ENCODE measurements at regions not wholly inside any gene's neighbourhood (a gene's known extent, or its start where the extent isn't known, plus 50 kb on each side); places are given as distances from the start of the nearest gene placed in this dataset.
"Not testable (repeated sequence)": the region's sequence is repeated elsewhere in the genome, so short reads cannot be mapped to it uniquely, and the experiment has no call there.

- no peak for DNase-seq (ENCODE audit: low spot score)
These were observed 234.8 kb upstream of the ARPP21 start for GRCh38 chr3:35404571-35404970.

GRCh38 chr3:35408882-35409281 is 230.4 kb upstream of the ARPP21 start:
- DNase-seq (ENCODE audit: low spot score): no peak

DNA sequence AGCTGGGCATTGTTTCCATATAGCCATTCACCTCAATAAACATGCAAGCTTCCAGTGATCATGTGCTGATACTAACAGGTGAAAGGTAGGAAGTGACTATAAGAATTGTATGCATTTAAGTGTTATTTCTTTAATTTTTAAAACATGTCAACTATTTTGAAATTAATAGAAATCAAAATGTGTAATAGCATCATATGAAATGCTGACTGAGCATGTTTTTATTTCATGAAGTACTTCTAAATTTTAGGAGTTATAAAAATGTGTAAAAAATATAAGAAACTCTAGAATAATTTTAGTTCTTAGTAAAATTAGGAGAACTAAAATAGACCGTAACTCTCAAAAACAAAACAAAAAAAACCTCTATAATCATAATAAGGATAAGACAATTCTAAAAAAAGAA is 229.3 kb upstream of the ARPP21 start:
- no peak for DNase-seq (ENCODE audit: low spot score)

GRCh38 chr3:35413483-35413882 is 225.8 kb upstream of the ARPP21 start:
- no peak for DNase-seq (ENCODE audit: low spot score)

DNA sequence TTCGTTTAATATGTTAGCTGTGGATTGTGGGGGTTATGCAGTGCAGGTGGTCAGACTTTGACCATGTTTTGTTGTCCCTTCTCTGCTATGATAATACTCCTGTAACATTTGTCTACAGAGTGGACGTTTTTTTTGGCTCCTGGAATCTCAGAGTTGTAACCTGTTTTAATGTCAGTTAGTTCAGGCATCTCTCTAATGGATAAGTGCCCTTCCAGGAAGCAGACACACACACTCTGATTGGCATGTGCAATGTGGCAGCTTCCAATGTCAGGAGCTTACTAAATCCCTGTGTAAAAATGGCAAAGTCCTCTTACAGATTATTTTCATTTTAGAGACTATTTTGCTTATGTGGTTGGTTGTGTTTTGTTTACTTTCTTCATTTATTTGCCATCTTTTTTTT is 222.2 kb upstream of the ARPP21 start:
- DNase-seq (ENCODE audit: low spot score): no peak

GRCh38 chr3:35422101-35422500 is 217.2 kb upstream of the ARPP21 start:
- no peak for DNase-seq (ENCODE audit: low spot score)

- no peak for DNase-seq (ENCODE audit: low spot score)
These were observed 216.3 kb upstream of the ARPP21 start for GRCh38 chr3:35422836-35423601.

DNA sequence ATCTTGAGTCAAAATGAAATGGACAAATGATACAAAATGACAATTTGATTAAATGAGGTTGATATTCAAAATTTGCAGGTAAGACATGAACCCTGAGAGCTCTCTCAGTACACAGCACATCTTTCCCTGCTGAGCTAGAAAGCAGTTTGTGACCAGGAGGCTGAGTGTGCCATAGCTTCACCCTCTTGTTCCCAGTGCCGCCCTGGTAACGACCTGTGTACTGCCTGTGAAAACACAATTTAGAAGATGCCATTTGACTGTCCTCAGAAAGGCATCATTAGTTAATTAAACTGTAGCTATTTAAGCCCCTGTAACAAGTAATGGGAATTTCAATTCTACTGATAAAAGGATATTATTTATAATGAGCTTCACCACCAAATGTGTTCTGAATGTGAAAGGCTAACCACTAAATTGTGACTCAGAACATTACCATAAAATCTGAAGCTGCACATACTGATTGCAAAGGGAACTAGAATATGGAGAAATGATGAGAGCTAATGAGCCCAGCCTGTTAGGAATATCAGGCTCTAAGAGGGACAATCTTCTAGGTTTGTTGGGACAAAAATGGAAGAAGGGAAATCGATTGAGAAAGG is 212.9 kb upstream of the ARPP21 start:
- DNase-seq (ENCODE audit: low spot score): no peak

GRCh38 chr3:35437381-35437780 is 201.9 kb upstream of the ARPP21 start:
- no peak for DNase-seq (ENCODE audit: low spot score)

DNA sequence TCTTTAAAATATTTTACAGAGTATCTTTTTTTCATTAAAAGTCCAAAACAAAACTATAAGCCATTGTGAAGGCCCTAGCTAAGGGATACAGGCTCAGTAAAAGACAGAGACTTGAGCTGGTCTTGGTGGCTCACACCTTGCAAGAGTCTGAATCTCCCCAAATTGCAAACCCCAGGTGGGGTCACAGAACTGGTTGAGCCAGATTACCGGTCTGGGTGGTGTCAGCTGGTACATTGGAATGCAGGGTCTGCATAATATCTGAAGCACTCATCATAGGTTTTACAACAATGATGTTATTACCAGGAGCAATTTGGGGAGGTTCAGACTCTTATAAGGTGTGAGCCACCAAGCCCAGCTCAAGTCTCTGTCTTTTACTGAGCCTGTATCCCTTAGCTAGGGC is 201.2 kb upstream of the ARPP21 start:
- DNase-seq (ENCODE audit: low spot score): no peak

- no peak for DNase-seq (ENCODE audit: low spot score)
These were observed 199.7 kb upstream of the ARPP21 start for GRCh38 chr3:35439663-35440062.

- no peak for DNase-seq (ENCODE audit: low spot score)
These were observed 198.5 kb upstream of the ARPP21 start for GRCh38 chr3:35440826-35441225.

GRCh38 chr3:35446896-35447295 is 192.4 kb upstream of the ARPP21 start:
- no peak for DNase-seq (ENCODE audit: low spot score)

DNA sequence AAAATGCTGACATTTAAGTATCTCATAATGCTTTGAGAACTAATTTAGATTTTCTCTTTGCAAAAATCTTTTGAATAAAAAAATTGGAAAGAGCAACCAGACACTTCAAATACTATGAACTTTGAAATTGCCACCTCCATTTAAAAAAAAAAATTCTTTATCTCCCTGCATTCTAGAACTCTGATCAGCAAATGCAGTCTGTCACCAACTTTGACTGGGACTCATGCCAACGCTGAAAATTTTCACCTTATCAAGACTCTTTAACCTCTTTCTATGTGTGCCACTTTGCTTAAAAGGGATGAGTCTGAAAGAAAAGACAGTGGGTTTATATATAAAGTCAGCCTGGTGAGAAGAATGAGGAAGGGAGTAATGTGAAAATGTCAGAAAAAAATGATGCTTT is 191.2 kb upstream of the ARPP21 start:
- no peak for DNase-seq (ENCODE audit: low spot score)

DNA sequence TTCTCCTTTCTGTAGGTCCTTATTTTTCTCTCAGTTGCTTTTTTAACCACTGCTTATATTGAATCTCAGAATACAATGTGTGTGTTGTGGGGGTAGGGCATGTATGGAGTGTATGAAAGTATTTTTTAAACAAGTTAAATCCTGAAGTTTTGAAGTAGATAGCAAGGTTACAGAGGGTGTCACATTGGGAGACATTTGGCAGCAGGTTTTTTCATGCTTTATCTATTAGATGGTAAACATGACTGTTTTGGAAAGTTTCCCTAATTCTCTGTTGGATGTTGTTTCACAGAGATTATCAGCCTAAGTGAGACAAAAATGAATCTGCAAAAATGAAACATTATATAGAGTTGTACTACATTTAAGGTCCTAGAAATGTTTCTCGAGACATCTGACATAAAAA is 190.6 kb upstream of the ARPP21 start:
- no peak for DNase-seq (ENCODE audit: low spot score)

DNA sequence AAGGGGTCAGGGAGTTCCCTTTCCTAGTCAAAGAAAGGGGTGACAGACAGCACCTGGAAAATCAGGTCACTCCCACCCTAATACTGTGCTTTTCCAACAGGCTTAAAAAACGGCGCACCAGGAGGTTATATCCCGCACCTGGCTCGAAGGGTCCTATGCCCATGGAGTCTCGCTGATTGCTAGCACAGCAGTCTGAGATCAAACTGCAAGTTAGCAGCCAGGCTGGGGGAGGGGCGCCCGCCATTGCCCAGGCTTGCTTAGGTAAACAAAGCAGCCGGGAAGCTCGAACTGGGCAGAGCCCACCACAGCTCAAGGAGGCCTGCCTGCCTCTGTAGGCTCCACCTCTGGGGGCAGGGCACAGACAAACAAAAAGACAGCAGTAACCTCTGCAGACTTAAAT is 184.5 kb upstream of the ARPP21 start:
- DNase-seq (ENCODE audit: low spot score): not testable (repeated sequence)

DNA sequence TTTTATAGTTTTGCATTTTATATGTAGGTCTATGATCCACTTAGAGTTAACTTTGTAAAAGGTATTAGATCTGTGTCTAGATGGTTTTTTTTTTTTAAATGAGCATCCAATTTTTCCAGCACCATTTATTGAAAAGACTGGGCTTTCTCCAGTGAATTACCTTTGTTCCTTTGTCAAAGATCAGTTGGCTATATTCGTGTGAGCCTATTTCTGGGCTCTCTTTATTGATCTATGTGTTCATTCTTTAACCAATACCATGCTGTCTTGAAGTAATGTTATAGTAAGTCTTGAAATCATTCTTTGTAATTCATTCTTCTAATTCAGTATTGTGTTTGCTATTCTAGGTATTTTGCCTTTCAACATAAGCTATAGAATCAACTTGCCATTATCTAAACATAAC is 165.4 kb upstream of the ARPP21 start:
- no peak for DNase-seq (ENCODE audit: low spot score)

DNA sequence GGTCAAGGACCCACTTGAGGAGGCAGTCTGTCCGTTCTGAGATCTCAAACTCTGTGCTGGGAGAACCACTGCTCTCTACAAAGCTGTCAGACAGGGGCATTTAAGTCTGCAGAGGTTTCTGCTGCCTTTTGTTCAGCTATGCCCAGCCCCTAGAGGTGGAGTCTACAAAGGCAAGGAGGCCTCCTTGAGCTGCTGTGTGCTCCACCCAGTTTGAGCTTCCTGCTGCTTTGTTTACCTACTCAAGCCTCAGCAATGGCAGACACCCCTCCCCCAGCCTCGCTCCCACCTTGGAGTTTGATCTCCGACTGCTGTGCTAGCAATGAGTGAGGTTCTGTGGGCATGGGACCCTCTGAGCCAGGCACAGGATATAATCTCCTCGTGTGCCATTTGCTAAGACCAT is 156.8 kb upstream of the ARPP21 start:
- not testable (repeated sequence) for DNase-seq (ENCODE audit: low spot score)

DNA sequence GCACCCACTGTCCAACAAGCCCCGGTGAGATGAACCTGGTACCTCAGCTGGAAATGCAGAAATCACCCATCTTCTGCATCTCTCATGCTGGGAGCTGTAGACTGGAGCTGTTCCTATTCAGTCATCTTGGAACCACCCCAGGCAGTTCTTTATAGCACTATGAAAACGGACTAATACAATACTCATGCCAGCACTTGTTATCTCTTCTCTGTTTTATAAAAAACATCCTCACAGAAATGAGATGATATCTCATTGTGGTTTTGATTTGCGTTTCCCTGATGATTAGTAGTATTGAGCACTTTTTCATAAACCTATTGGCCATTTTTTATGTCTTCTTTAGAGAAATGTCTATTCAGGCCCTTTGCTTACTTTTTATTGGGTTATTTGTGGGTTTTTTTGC is 156.2 kb upstream of the ARPP21 start:
- no peak for DNase-seq (ENCODE audit: low spot score)

DNA sequence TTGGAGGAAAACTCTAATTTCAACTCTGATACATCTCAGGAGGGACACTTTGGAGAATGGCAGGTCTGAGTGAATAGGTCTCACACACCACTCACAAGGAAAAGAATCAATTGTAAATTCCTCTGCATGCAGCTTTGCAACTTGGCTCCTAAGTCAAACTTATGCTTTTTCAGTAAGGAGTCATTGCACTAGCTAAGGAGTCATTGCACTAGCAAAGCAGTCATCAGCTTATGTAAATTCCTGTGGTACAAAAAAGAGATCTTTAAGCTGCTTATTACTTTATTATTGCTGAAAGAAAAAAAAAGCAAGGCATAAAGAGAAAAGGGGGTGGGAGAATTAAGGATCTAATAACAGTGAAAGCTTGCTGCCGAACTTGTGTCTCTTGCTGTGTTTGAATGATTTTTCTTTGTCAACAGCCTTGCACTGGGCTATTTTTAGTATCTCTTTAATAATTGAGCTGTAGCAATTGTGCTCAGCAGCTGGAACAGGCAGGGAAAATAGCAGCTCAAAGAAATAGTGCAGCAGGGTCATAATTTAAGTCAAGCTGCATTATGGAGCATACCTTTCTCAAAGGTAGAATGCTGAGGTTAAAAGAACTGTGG is 154.3 kb upstream of the ARPP21 start:
- DNase-seq (ENCODE audit: low spot score): no peak

DNA sequence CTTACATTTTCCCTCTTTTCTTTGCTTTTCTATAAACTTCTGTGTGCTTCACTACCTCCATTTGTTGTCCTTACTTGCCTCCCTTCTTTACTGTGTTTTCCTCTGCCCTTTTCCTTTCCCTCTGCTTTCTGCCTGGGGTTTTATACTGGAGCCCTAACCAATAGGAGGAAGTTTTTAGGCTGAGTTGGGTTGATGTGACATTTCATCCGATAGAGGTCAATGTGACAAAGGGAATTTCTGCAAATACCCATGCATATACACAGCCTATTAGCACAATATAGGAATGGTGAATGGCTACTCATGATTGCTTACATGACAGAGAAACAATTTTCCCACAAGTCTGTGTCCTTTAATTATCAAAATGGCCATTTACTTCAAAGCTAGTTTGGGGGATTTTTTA is 153.0 kb upstream of the ARPP21 start:
- DNase-seq (ENCODE audit: low spot score): no peak

DNA sequence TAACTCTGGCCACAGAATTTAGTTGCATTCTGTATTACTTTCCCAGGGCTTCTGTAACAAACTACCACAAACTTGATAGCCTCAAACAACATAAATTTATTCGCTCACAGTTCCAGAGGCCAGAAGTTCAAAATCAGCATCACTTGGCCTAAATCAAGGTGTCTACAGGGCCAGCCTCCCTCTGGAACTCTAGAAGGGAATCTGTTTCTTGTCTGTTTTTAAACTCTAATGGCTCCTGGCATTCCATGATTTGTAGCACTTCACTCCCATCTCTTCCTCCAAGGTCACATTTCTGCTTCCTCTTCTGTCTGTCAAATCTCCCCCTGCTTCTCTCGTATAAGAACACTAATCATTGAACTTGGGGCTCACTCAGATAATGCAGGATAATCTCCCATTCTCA is 151.9 kb upstream of the ARPP21 start:
- no peak for DNase-seq (ENCODE audit: low spot score)

DNA sequence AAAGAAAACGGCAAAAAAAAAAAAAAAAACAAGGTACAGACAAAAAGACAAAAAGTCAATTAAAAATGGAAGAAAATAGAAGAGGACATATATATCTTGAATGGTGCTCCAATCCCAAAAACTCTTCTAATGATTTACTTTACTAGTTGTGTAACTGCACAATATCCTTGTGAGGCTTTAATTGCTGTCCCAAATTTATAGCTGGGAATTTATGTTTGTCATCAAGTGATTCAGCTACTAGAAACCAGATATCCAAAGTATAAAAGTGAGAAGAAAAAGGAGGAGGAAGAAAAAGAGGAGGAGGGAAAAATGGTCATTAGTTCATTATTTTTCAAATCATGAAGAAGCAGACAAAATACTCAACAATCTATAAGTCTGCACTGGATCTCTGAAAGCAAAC is 150.8 kb upstream of the ARPP21 start:
- DNase-seq (ENCODE audit: low spot score): no peak

GRCh38 chr3:35492841-35493240 is 146.5 kb upstream of the ARPP21 start:
- no peak for DNase-seq (ENCODE audit: low spot score)
